ENCODE measurements at regions not wholly inside any gene's neighbourhood (a gene's known extent, or its start where the extent isn't known, plus 50 kb on each side); places are given as distances from the start of the nearest gene placed in this dataset.
"Not testable (repeated sequence)": the region's sequence is repeated elsewhere in the genome, so short reads cannot be mapped to it uniquely, and the experiment has no call there.

- CTCF ChIA-PET: no interaction called here
- intact Hi-C loops (cut with micrococcal nuclease): no loop called here
- Mint-ChIP-seq H3K4me1 (ENCODE audit: insufficient read depth, unreplicated experiment) (no peaks in the 10 kb centered on the region), H3K4me3 (ENCODE audit: unreplicated experiment) (no peak overlapping the region), H3K36me3 (ENCODE audit: insufficient read depth, unreplicated experiment) (no peaks in the 10 kb centered on the region), H3K9me3 (ENCODE audit: unreplicated experiment) (no peaks in the 10 kb centered on the region), H3K27ac (ENCODE audit: low read depth, unreplicated experiment) (no peak overlapping the region), H3K27me3 (ENCODE audit: insufficient read depth, unreplicated experiment) (no peaks in the 10 kb centered on the region)
- BruUV-seq (replicated peaks): no TSS peak
- POLR2A ChIA-PET: no interaction called here
- no peak for DNase-seq (ENCODE audit: unreplicated experiment)
- no peak for TF ChIP-seq CTCF (IDR thresholded peaks at IDR 0.05; ENCODE audit: unreplicated experiment)
These were observed 596.2 kb upstream of the TBL1XR1 start for GRCh38 chr3:177793451-177793850.

- no peaks in the 10 kb centered on the region for H3K9me3 Mint-ChIP-seq (ENCODE audit: unreplicated experiment)
- POLR2A ChIA-PET: no interaction called here
- no peak overlapping the region for H3K27ac Mint-ChIP-seq (ENCODE audit: low read depth, unreplicated experiment)
- no peaks in the 10 kb centered on the region for H3K36me3 Mint-ChIP-seq (ENCODE audit: insufficient read depth, unreplicated experiment)
- H3K4me1 Mint-ChIP-seq (ENCODE audit: insufficient read depth, unreplicated experiment): peaks cover 4% of the 10 kb centered on the region
- H3K27me3 Mint-ChIP-seq (ENCODE audit: insufficient read depth, unreplicated experiment): no peaks in the 10 kb centered on the region
- DNase-seq (ENCODE audit: unreplicated experiment): no peak
- no peak for TF ChIP-seq CTCF (IDR thresholded peaks at IDR 0.05; ENCODE audit: unreplicated experiment)
- CTCF ChIA-PET: no interaction called here
- H3K4me3 Mint-ChIP-seq (ENCODE audit: unreplicated experiment): no peak overlapping the region
- intact Hi-C loops (cut with micrococcal nuclease): no loop called here
- no TSS peak for BruUV-seq (replicated peaks)
These were observed 597.9 kb upstream of the TBL1XR1 start for GRCh38 chr3:177795216-177795615.

- no TSS peak for BruUV-seq (replicated peaks)
- Mint-ChIP-seq H3K27ac (ENCODE audit: low read depth, unreplicated experiment) (no peak overlapping the region), H3K4me1 (ENCODE audit: insufficient read depth, unreplicated experiment) (peaks cover 6% of the 10 kb centered on the region), H3K27me3 (ENCODE audit: insufficient read depth, unreplicated experiment) (no peaks in the 10 kb centered on the region), H3K4me3 (ENCODE audit: unreplicated experiment) (no peak overlapping the region), H3K36me3 (ENCODE audit: insufficient read depth, unreplicated experiment) (no peaks in the 10 kb centered on the region), H3K9me3 (ENCODE audit: unreplicated experiment) (no peaks in the 10 kb centered on the region)
- CTCF ChIA-PET: no interaction called here
- no peak for TF ChIP-seq CTCF (IDR thresholded peaks at IDR 0.05; ENCODE audit: unreplicated experiment)
- no peak for DNase-seq (ENCODE audit: unreplicated experiment)
- intact Hi-C loops (cut with micrococcal nuclease): no loop called here
- POLR2A ChIA-PET: no interaction called here
These were observed 598.6 kb upstream of the TBL1XR1 start for GRCh38 chr3:177795859-177796258.

- H3K27me3 Mint-ChIP-seq (ENCODE audit: insufficient read depth, unreplicated experiment); intact Hi-C loops (cut with micrococcal nuclease); POLR2A ChIA-PET; H3K9me3 Mint-ChIP-seq (ENCODE audit: unreplicated experiment); BruUV-seq (replicated peaks); DNase-seq (ENCODE audit: unreplicated experiment); H3K4me3 Mint-ChIP-seq (ENCODE audit: unreplicated experiment); H3K36me3 Mint-ChIP-seq (ENCODE audit: insufficient read depth, unreplicated experiment): not testable (repeated sequence)
- CTCF ChIA-PET: interaction anchor here (0.6 kb wide), 1 partner anchor 15 kb away, joined by 3 read pairs; no protein-coding TSS in a partner anchor
- Mint-ChIP-seq H3K4me1 (ENCODE audit: insufficient read depth, unreplicated experiment) (peaks cover 26% of the 10 kb centered on the region), H3K27ac (ENCODE audit: low read depth, unreplicated experiment) (peak overlapping the region; percentile 66)
These were observed 602.9 kb upstream of the TBL1XR1 start for GRCh38 chr3:177800147-177800546.

DNA sequence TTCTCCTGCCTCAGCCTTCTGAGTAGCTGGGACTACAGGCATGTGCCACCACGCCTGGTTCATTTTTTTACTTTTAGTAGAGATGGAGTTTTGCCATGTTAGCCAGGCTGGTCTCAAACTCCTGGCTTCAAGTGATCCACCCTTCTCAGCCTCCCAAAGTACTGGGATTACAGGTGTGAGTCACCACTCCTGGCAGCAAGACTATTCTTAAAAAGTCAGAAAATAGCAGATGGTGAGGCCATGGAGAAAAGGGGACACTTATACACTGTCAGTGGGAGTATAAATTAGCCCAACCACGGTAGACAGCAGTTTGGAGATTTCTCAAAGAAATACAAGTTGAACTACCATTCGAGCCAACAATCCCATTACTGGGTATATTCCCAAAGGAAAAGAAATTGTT lies 603.3 kb upstream of the TBL1XR1 start:
- intact Hi-C loops (cut with micrococcal nuclease): no loop called here
- Mint-ChIP-seq H3K27ac (ENCODE audit: low read depth, unreplicated experiment) (peak overlapping the region; percentile 66), H3K4me1 (ENCODE audit: insufficient read depth, unreplicated experiment) (peaks cover 26% of the 10 kb centered on the region), H3K27me3 (ENCODE audit: insufficient read depth, unreplicated experiment) (no peaks in the 10 kb centered on the region), H3K4me3 (ENCODE audit: unreplicated experiment) (no peak overlapping the region), H3K9me3 (ENCODE audit: unreplicated experiment) (peaks cover 5% of the 10 kb centered on the region), H3K36me3 (ENCODE audit: insufficient read depth, unreplicated experiment) (peaks cover 10% of the 10 kb centered on the region)
- POLR2A ChIA-PET: no interaction called here
- TF ChIP-seq CTCF (IDR thresholded peaks at IDR 0.05; ENCODE audit: unreplicated experiment): no peak
- BruUV-seq (replicated peaks): no TSS peak
- CTCF ChIA-PET: interaction anchor here (0.6 to 0.7 kb wide), 2 partner anchors 15 to 279 kb away, joined by 3 read pairs; no protein-coding TSS in a partner anchor
- no peak for DNase-seq (ENCODE audit: unreplicated experiment)
